ENCODE measurements at regions not wholly inside any gene's neighbourhood (a gene's known extent, or its start where the extent isn't known, plus 50 kb on each side); places are given as distances from the start of the nearest gene placed in this dataset.
"Not testable (repeated sequence)": the region's sequence is repeated elsewhere in the genome, so short reads cannot be mapped to it uniquely, and the experiment has no call there.

GRCh38 chr12:91276509-91276908 lies 93.9 kb upstream of the DCN start:
- no peak for DNase-seq (ENCODE audit: low spot score)

GRCh38 chr12:91275321-91275720 lies 92.7 kb upstream of the DCN start:
- DNase-seq (ENCODE audit: low spot score): no peak

GRCh38 chr12:91274916-91275315 lies 92.3 kb upstream of the DCN start:
- no peak for DNase-seq (ENCODE audit: low spot score)

- no peak for DNase-seq (ENCODE audit: low spot score)
These were observed 90.9 kb upstream of the DCN start for GRCh38 chr12:91273560-91273959.

GRCh38 chr12:91272461-91273063 lies 89.9 kb upstream of the DCN start:
- no peak for DNase-seq (ENCODE audit: low spot score)

- no peak for DNase-seq (ENCODE audit: low spot score)
These were observed 88.6 kb upstream of the DCN start for GRCh38 chr12:91271185-91271584.

- no peak for DNase-seq (ENCODE audit: low spot score)
These were observed 84.4 kb upstream of the DCN start for GRCh38 chr12:91267039-91267438.

- no peak for DNase-seq (ENCODE audit: low spot score)
These were observed 81.6 kb upstream of the DCN start for GRCh38 chr12:91264178-91264577.

GRCh38 chr12:91261820-91262676 lies 79.4 kb upstream of the DCN start:
- DNase-seq (ENCODE audit: low spot score): no peak

GRCh38 chr12:91256411-91256810 lies 73.8 kb upstream of the DCN start:
- no peak for DNase-seq (ENCODE audit: low spot score)

- DNase-seq (ENCODE audit: low spot score): no peak
These were observed 69.7 kb upstream of the DCN start for GRCh38 chr12:91252341-91252740.

- no peak for DNase-seq (ENCODE audit: low spot score)
These were observed 67.7 kb upstream of the DCN start for GRCh38 chr12:91250273-91250665.

- no peak for DNase-seq (ENCODE audit: low spot score)
These were observed 67.1 kb upstream of the DCN start for GRCh38 chr12:91249518-91250272.

- no peak for DNase-seq (ENCODE audit: low spot score)
These were observed 66.4 kb upstream of the DCN start for GRCh38 chr12:91249054-91249453.

- DNase-seq (ENCODE audit: low spot score): not testable (repeated sequence)
These were observed 60.6 kb upstream of the DCN start for GRCh38 chr12:91243177-91243576.

GRCh38 chr12:91241756-91242155 lies 59.1 kb upstream of the DCN start:
- no peak for DNase-seq (ENCODE audit: low spot score)

- DNase-seq (ENCODE audit: low spot score): no peak
These were observed 57.9 kb upstream of the DCN start for GRCh38 chr12:91240386-91241095.

- DNase-seq (ENCODE audit: low spot score): no peak
These were observed 56.9 kb upstream of the DCN start for GRCh38 chr12:91239481-91239880.

All from mesenteric fat pad (tissue), 1 donor.